T-helper 2 cell treated with Interferon-gamma antibody and Interleukin-4, amounts not matched to agents 100 ng/mL and 5 ng/mL, for 36 hours (primary cell): ENCODE measurements at regions not wholly inside any gene's neighbourhood (a gene's known extent, or its start where the extent isn't known, plus 50 kb on each side); places are given as distances from the start of the nearest gene placed in this dataset.
"Not testable (repeated sequence)": the region's sequence is repeated elsewhere in the genome, so short reads cannot be mapped to it uniquely, and the experiment has no call there.

Experiments
- intact Hi-C: fragments of 100-400 bp; cut with micrococcal nuclease; formaldehyde crosslinking; loops from one replicate; pipeline ENCODE4 v1.15.1; 2023

- intact Hi-C loops = not testable (repeated sequence)
These were observed 357.6 kb downstream of the ADGRD1 start for GRCh38 chr12:131311279-131311722.

GRCh38 chr12:131311764-131312163, 358.1 kb downstream of the ADGRD1 start:
- intact Hi-C loops = no loop called here

- intact Hi-C loops = not testable (repeated sequence)
These were observed 358.7 kb downstream of the ADGRD1 start for GRCh38 chr12:131312382-131312781.

GRCh38 chr12:131312793-131313545, 359.3 kb downstream of the ADGRD1 start:
- intact Hi-C loops = no loop called here

- intact Hi-C loops = no loop called here
These were observed 359.9 kb downstream of the ADGRD1 start for GRCh38 chr12:131313635-131314034.

GRCh38 chr12:131314524-131315090, 360.9 kb downstream of the ADGRD1 start:
- intact Hi-C loops = no loop called here

GRCh38 chr12:131315601-131316000, 361.9 kb downstream of the ADGRD1 start:
- intact Hi-C loops = no loop called here

GRCh38 chr12:131316388-131316787, 362.7 kb downstream of the ADGRD1 start:
- intact Hi-C loops = no loop called here

GRCh38 chr12:131318045-131318685, 364.5 kb downstream of the ADGRD1 start:
- intact Hi-C loops = no loop called here

- intact Hi-C loops = no loop called here
These were observed 368.3 kb downstream of the ADGRD1 start for GRCh38 chr12:131321988-131322387.

- intact Hi-C loops = not testable (repeated sequence)
These were observed 368.8 kb downstream of the ADGRD1 start for GRCh38 chr12:131322460-131322859.

GRCh38 chr12:131323879-131324278, 370.2 kb downstream of the ADGRD1 start:
- intact Hi-C loops = no loop called here

GRCh38 chr12:131327521-131328488, 374.1 kb downstream of the ADGRD1 start:
- intact Hi-C loops = no loop called here

- intact Hi-C loops = not testable (repeated sequence)
These were observed 375.4 kb downstream of the ADGRD1 start for GRCh38 chr12:131328861-131329845.

- intact Hi-C loops = no loop called here
These were observed 376.6 kb downstream of the ADGRD1 start for GRCh38 chr12:131330106-131330815.

GRCh38 chr12:131331148-131331750, 377.5 kb downstream of the ADGRD1 start:
- intact Hi-C loops = no loop called here

GRCh38 chr12:131332224-131332623, 378.5 kb downstream of the ADGRD1 start:
- intact Hi-C loops = no loop called here

GRCh38 chr12:131333136-131333535, 377.8 kb upstream of the SFSWAP start:
- intact Hi-C loops = no loop called here
